NCI-H146 (cell line): ENCODE measurements at regions not wholly inside any gene's neighbourhood (a gene's known extent, or its start where the extent isn't known, plus 50 kb on each side); places are given as distances from the start of the nearest gene placed in this dataset.
"Not testable (repeated sequence)": the region's sequence is repeated elsewhere in the genome, so short reads cannot be mapped to it uniquely, and the experiment has no call there.

Source experiments
- DNase-seq: peaks from one replicate; lab custom pipeline; 2025; lab: John Stamatoyannopoulos, UW

GRCh38 chr7:3138206-3138605, 94.5 kb upstream of the CARD11 start:
- no peak for DNase-seq

GRCh38 chr7:3138997-3139396, 95.3 kb upstream of the CARD11 start:
- no peak for DNase-seq

- no peak for DNase-seq
These were observed 97.2 kb upstream of the CARD11 start for GRCh38 chr7:3140834-3141233.

- no peak for DNase-seq
These were observed 97.7 kb upstream of the CARD11 start for GRCh38 chr7:3141326-3141725.

- DNase-seq: peak; percentile 34
These were observed 100.5 kb upstream of the CARD11 start for GRCh38 chr7:3143869-3144775.

GRCh38 chr7:3144776-3145125, 101.1 kb upstream of the CARD11 start:
- DNase-seq: not testable (repeated sequence)

GRCh38 chr7:3146571-3147226, 103.0 kb upstream of the CARD11 start:
- no peak for DNase-seq

- DNase-seq: not testable (repeated sequence)
These were observed 104.8 kb upstream of the CARD11 start for GRCh38 chr7:3148471-3148870.

- DNase-seq: no peak
These were observed 105.7 kb upstream of the CARD11 start for GRCh38 chr7:3149231-3149995.

- no peak for DNase-seq
These were observed 106.4 kb upstream of the CARD11 start for GRCh38 chr7:3150027-3150426.

GRCh38 chr7:3151784-3152183, 108.1 kb upstream of the CARD11 start:
- DNase-seq: no peak

- DNase-seq: no peak
These were observed 109.0 kb upstream of the CARD11 start for GRCh38 chr7:3152714-3153113.

- DNase-seq: no peak
These were observed 109.5 kb upstream of the CARD11 start for GRCh38 chr7:3153118-3153517.

- DNase-seq: no peak
These were observed 110.7 kb upstream of the CARD11 start for GRCh38 chr7:3154317-3154716.

GRCh38 chr7:3154881-3155494, 111.3 kb upstream of the CARD11 start:
- peak; percentile 57 for DNase-seq

GRCh38 chr7:3156508-3156907, 112.8 kb upstream of the CARD11 start:
- DNase-seq: no peak

- DNase-seq: peak; percentile 10
These were observed 114.1 kb upstream of the CARD11 start for GRCh38 chr7:3157566-3158287.

- no peak for DNase-seq
These were observed 114.7 kb upstream of the CARD11 start for GRCh38 chr7:3158341-3158760.

GRCh38 chr7:3159039-3159438, 115.4 kb upstream of the CARD11 start:
- DNase-seq: no peak

GRCh38 chr7:3159445-3159844, 115.8 kb upstream of the CARD11 start:
- no peak for DNase-seq

GRCh38 chr7:3159926-3160325, 116.3 kb upstream of the CARD11 start:
- not testable (repeated sequence) for DNase-seq

GRCh38 chr7:3162289-3162688, 118.6 kb upstream of the CARD11 start:
- DNase-seq: no peak
